Spleen (tissue), 11 donors: ENCODE measurements at regions not wholly inside any gene's neighbourhood (a gene's known extent, or its start where the extent isn't known, plus 50 kb on each side); places are given as distances from the start of the nearest gene placed in this dataset.

Source experiments
- DNase-seq: peaks from one replicate; pipeline ENCODE4 v3.0.0-alpha.2; 2020
- H3K27ac ChIP-seq, 8 donors: fragments of 200-600 bp; sonication (generic) in 7 of 8; 1 replicate in 4 of 8; 2 replicates in 4 of 8; pipeline versions ENCODE4 v1.5.0 to v1.8.0; 2016 to 2021; ENCODE audit warnings: inconsistent platforms in 4 of 8, mild to moderate bottlenecking in 4 of 8, moderate library complexity in 1 of 8
- H3K27me3 ChIP-seq, 7 donors: fragments of 200-600 bp; sonication (generic) in 6 of 7; replicated peaks in 1 of 7; 1 replicate in 4 of 7; 2 replicates in 3 of 7; pipeline versions ENCODE4 v1.5.0 to v1.8.0; 2016 to 2021; ENCODE audit warnings: inconsistent platforms in 3 of 7, mild to moderate bottlenecking in 1 of 7
- H3K36me3 ChIP-seq, 6 donors: fragments of 200-600 bp; sonication (generic) in 5 of 6; 1 replicate in 4 of 6; 2 replicates in 2 of 6; pipeline versions ENCODE4 v1.5.0 to v1.8.0; 2016 to 2021; ENCODE audit warnings: inconsistent platforms in 2 of 6
- H3K4me1 ChIP-seq, 6 donors: fragments of 200-600 bp; sonication (generic) in 5 of 6; 1 replicate in 3 of 6; 2 replicates in 3 of 6; pipeline versions ENCODE4 v1.5.0 to v1.8.0; 2016 to 2021; ENCODE audit warnings: inconsistent platforms in 3 of 6
- H3K4me3 ChIP-seq, 8 donors: fragments of 200-600 bp; sonication (generic) in 7 of 8; 1 replicate in 4 of 8; 2 replicates in 4 of 8; pipeline versions ENCODE4 v1.5.0 to v1.8.0; 2016 to 2021; ENCODE audit warnings: inconsistent platforms in 4 of 8, mild to moderate bottlenecking in 4 of 8, moderate library complexity in 2 of 8
- H3K9me3 ChIP-seq, 8 donors: fragments of 200-600 bp; sonication (generic) in 7 of 8; 1 replicate in 4 of 8; 2 replicates in 4 of 8; pipeline versions ENCODE4 v1.5.0 to v1.8.0; 2016 to 2021; ENCODE audit warnings: inconsistent platforms in 4 of 8
- POLR2A ChIP-seq, 3 donors: fragments of 450-650 bp; IDR thresholded peaks; one replicate each; pipeline ENCODE4 v1.5.1; 2017; ENCODE audit warnings: antibody characterized with exemption in 3 of 3, mild to moderate bottlenecking in 1 of 3
- POLR2AphosphoS5 ChIP-seq, 3 donors: sonication (generic); formaldehyde crosslinking; IDR thresholded peaks; one replicate each; pipeline ENCODE4 v1.5.1; 2017; ENCODE audit warnings: antibody characterized with exemption in 3 of 3
- WGBS, 5 donors: extraction: QIAGEN DNeasy Blood & Tissue Kit in 3 of 5; methylation state at CpG; one replicate each; pipeline versions ENCODE4 v1.1.5 to v1.1.7; 2013 to 2018; 5-methylcytosine and 5-hydroxymethylcytosine counted together
- intact Hi-C: fragments of 100-400 bp; cut with DNase I; formaldehyde crosslinking; loops from one replicate; pipeline ENCODE4 v1.15.0; 2023; ENCODE audit warnings: low total_unique reads
- TF ChIP-seq, protein P1 (sequence below), 11 experiments: fragments of 200-600 bp in 7 of 11; fragments of 450-650 bp in 4 of 11; sonication (generic) in 4 of 11; IDR thresholded peaks in 8 of 11; conservative IDR thresholded peaks in 3 of 11; 1 replicate in 7 of 11; 2 replicates in 4 of 11; pipeline versions ENCODE4 v1.4.0 to v1.8.0; 2016 to 2021; ENCODE audit warnings: antibody characterized with exemption in 11 of 11, inconsistent platforms in 4 of 11, mild to moderate bottlenecking in 1 of 11
- donor health status: healthy with polysubstance abuse.
- donor health status: DM: no; HTN: no; CAD: no; lungs with moderate emphysema.
- donor health status: DM: no; HTN: no; CAD: no.
- donor health status: Bipolar disorder and iron deficiency.
- donor health status: healthy.
- donor health status: DM: no; HTN: no; CAD: no.
- donor health status: DM: yes; HTN: yes; CAD: no.

DNA sequence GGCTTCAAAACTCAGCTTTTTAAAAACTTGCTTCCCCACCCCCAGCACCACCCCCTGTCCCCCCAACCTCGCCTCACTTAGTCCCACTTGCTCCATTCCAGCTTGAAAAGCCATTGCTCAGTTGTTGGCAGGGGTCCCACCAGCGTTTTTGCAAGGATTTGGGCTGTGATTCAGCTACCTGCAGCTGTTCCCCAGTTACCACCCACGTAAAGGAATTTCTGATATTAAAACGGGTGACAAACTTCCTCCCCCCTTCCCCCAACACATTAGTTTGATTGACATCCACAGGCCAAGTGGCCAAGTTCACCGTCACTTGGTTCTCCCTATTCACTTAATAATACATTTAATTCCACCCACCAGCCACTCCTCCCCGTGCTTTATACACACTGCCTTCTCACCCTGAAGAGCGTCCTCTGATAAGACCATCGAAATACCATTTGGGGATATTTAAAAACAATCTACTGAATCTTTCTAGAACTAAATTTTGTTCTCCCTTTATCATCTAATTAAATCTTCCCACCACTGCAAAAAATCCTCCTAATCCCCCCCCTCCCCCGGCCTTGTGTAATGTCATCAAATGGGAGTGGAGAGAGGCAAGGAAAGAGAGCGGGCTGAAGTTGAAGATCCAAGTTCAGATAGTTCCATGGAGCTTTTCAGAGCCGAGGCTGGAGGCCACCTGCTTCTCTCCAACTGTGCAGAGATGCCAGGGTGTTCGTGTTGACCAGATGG is 55.1 kb downstream of the SOX9 start:
- Histone ChIP-seq H3K36me3 (no peaks in the 10 kb centered on the region), H3K9me3 (peaks cover 0 to 6% (median 0%) of the 10 kb centered on the region in 8 donors), H3K27ac (no peak overlapping the region), H3K4me3 (no peak overlapping the region), H3K27me3 (peaks cover 0 to 5% (median 0%) of the 10 kb centered on the region in 7 donors), H3K4me1 (no peaks in the 10 kb centered on the region)
- WGBS, 5 donors: 51 to 73% (median 64%) methylated on average over 12 of the region's 12 CpGs
- intact Hi-C loops: no loop called here
- TF ChIP-seq, protein P1, sequence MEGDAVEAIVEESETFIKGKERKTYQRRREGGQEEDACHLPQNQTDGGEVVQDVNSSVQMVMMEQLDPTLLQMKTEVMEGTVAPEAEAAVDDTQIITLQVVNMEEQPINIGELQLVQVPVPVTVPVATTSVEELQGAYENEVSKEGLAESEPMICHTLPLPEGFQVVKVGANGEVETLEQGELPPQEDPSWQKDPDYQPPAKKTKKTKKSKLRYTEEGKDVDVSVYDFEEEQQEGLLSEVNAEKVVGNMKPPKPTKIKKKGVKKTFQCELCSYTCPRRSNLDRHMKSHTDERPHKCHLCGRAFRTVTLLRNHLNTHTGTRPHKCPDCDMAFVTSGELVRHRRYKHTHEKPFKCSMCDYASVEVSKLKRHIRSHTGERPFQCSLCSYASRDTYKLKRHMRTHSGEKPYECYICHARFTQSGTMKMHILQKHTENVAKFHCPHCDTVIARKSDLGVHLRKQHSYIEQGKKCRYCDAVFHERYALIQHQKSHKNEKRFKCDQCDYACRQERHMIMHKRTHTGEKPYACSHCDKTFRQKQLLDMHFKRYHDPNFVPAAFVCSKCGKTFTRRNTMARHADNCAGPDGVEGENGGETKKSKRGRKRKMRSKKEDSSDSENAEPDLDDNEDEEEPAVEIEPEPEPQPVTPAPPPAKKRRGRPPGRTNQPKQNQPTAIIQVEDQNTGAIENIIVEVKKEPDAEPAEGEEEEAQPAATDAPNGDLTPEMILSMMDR (IDR thresholded peaks at IDR 0.05 in 8 of 11, conservative IDR thresholded peaks at IDR 0.05 in 3 of 11): no peak
- TF ChIP-seq POLR2AphosphoS5 (IDR thresholded peaks at IDR 0.05): no peak
- no peak for TF ChIP-seq POLR2A (IDR thresholded peaks at IDR 0.05)
- DNase-seq: no peak

DNA sequence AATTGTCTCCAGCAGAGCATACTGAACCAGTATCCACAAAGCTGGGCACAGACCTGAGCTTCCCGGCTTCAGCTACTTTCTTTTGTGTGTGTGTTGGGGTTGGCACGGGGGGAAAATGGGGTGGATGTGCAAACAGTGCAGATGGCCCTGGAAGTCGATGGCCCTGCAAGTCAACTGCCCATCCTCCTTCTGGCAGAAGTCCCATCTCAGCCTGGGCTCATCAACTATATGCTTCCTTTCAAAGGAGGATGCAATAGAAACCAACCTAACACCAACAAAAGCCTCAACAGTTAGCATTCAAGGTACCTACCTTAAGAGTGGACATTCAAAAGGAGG is 55.7 kb downstream of the SOX9 start:
- TF ChIP-seq POLR2AphosphoS5 (IDR thresholded peaks at IDR 0.05) (no peak), POLR2A (IDR thresholded peaks at IDR 0.05) (no peak)
- TF ChIP-seq, protein P1 (IDR thresholded peaks at IDR 0.05 in 8 of 11, conservative IDR thresholded peaks at IDR 0.05 in 3 of 11): no peak
- 56 to 86% (median 79%) methylated on average over 3 of the region's 3 CpGs for WGBS, 5 donors
- Histone ChIP-seq H3K4me1 (no peaks in the 10 kb centered on the region), H3K36me3 (no peaks in the 10 kb centered on the region), H3K9me3 (peaks cover 0 to 6% (median 0%) of the 10 kb centered on the region in 8 donors), H3K27me3 (peaks cover 0 to 5% (median 0%) of the 10 kb centered on the region in 7 donors), H3K27ac (no peak overlapping the region), H3K4me3 (no peak overlapping the region)
- DNase-seq: no peak
- intact Hi-C loops: no loop called here

DNA sequence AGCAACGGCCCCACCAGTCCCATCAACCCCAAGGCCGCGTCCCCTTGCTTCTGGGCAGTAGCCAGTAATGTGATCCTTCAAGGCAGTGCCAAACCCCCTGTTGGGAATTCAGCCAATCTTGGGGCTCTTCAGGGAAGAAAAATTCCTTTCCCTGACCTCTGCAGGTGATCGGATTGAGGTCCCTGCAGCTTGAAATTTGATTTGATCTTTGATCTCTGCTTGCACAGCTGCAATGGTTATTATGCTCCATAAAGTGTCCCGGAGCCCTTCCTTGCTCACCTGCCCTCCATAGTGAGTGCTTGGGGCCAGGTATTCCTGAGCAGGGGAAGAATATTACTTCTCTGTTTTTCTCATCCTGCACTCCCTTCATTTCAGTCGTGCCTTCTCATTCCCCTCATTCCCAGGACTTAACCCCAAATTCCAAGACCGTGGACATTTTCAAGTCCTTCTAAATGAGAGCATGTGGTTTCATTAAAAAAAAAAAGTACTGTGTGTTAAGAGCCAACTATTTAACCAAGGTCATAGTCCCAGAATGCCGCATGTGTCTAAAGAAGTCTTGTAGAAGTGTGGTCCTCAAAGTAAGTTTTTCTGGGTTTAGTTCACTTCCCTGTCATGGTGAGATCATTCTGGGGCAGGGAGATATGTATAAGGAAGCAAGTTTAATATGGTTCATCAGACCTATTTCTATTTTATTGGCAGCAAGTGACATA is 56.3 kb downstream of the SOX9 start:
- Histone ChIP-seq H3K9me3 (peaks cover 0 to 6% (median 0%) of the 10 kb centered on the region in 8 donors), H3K4me3 (no peak overlapping the region), H3K27ac (no peak overlapping the region), H3K36me3 (no peaks in the 10 kb centered on the region), H3K27me3 (peaks cover 0 to 3% (median 0%) of the 10 kb centered on the region in 7 donors), H3K4me1 (no peaks in the 10 kb centered on the region)
- DNase-seq: no peak
- intact Hi-C loops: no loop called here
- WGBS, 5 donors: 60 to 74% (median 65%) methylated on average over 8 of the region's 8 CpGs
- TF ChIP-seq, protein P1 (IDR thresholded peaks at IDR 0.05 in 8 of 11, conservative IDR thresholded peaks at IDR 0.05 in 3 of 11): no peak
- TF ChIP-seq POLR2A (IDR thresholded peaks at IDR 0.05) (no peak), POLR2AphosphoS5 (IDR thresholded peaks at IDR 0.05) (no peak)

DNA sequence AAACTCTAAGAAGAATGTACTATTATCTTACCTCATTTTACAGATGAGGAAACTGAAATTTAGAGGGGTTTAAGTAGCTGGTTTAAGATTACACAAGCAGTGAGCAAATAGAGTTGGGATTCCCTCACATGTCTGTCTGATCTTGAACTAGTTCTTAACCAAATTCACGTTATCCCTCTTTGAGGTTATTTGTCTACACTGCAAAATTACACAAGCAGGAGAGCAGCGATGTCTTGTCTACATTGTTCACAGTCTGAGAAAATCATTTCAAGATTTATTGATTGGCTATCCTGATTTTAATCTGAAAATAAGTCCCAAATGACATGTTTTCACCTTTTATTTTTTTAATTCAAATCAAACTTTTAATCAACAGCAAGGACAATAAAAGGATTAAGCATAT is 56.9 kb downstream of the SOX9 start:
- intact Hi-C loops: no loop called here
- no peaks in the 10 kb centered on the region for H3K27me3 ChIP-seq
- DNase-seq: no peak
- no peak overlapping the region for H3K27ac ChIP-seq
- H3K36me3 ChIP-seq: no peaks in the 10 kb centered on the region
- H3K4me3 ChIP-seq: no peak overlapping the region
- H3K9me3 ChIP-seq: peaks cover 0 to 6% (median 0%) of the 10 kb centered on the region in 8 donors
- 74 to 90% (median 87%) methylated on average over 2 of the region's 2 CpGs for WGBS, 5 donors
- H3K4me1 ChIP-seq: no peaks in the 10 kb centered on the region
- TF ChIP-seq POLR2A (IDR thresholded peaks at IDR 0.05) (no peak), POLR2AphosphoS5 (IDR thresholded peaks at IDR 0.05) (no peak)
- TF ChIP-seq, protein P1 (IDR thresholded peaks at IDR 0.05 in 8 of 11, conservative IDR thresholded peaks at IDR 0.05 in 3 of 11): no peak
